Astrocyte (in vitro differentiated cells and primary cell): ENCODE measurements at regions not wholly inside any gene's neighbourhood (a gene's known extent, or its start where the extent isn't known, plus 50 kb on each side); places are given as distances from the start of the nearest gene placed in this dataset.

Source experiments
- DNase-seq: peaks from one replicate; pipeline ENCODE4 v3.0.0-alpha.2; 2010; ENCODE audit warnings: low read depth
- FAIRE-seq: peaks from 2 replicates; lab custom pipeline; 2011; peaks lifted over from hg19 to GRCh38; lab: Jason Lieb, UNC
- H2AFZ ChIP-seq: 2 replicates; pipeline ENCODE4 v1.6.0; 2012; ENCODE audit warnings: low read depth, low read length, inconsistent platforms
- H3K27ac ChIP-seq: 2 replicates; pipeline ENCODE4 v1.5.1; 2011; ENCODE audit warnings: low read depth, low read length, inconsistent platforms
- H3K27me3 ChIP-seq: 2 replicates; pipeline ENCODE4 v1.6.0; 2011; ENCODE audit warnings: low read length, inconsistent platforms; ENCODE audit not compliant: insufficient read depth
- H3K36me3 ChIP-seq: 2 replicates; pipeline ENCODE4 v1.5.1; 2011; ENCODE audit warnings: low read length, inconsistent platforms; ENCODE audit not compliant: insufficient read depth
- H3K4me1 ChIP-seq: 2 replicates; pipeline ENCODE4 v1.5.1; 2011; ENCODE audit warnings: low read length, inconsistent platforms; ENCODE audit not compliant: insufficient read depth
- H3K4me2 ChIP-seq: 2 replicates; pipeline ENCODE4 v1.6.0; 2012; ENCODE audit warnings: low read length, inconsistent platforms
- H3K4me3 ChIP-seq: 2 replicates; pipeline ENCODE4 v1.5.1; 2011; ENCODE audit warnings: low read depth, mild to moderate bottlenecking, low read length, inconsistent platforms; ENCODE audit not compliant: insufficient read depth
- H3K79me2 ChIP-seq: 2 replicates; pipeline ENCODE4 v1.6.0; 2012; ENCODE audit warnings: mild to moderate bottlenecking, low read length, inconsistent platforms; ENCODE audit not compliant: insufficient read depth
- H3K9ac ChIP-seq: 2 replicates; pipeline ENCODE4 v1.6.0; 2012; ENCODE audit warnings: mild to moderate bottlenecking, low read length, inconsistent platforms
- H3K9me3 ChIP-seq: 2 replicates; pipeline ENCODE4 v1.5.1; 2012; ENCODE audit warnings: low read depth, mild to moderate bottlenecking, low read length, inconsistent platforms; ENCODE audit not compliant: insufficient read depth
- H4K20me1 ChIP-seq: 2 replicates; pipeline ENCODE4 v1.6.0; 2012; ENCODE audit warnings: low read length, inconsistent platforms; ENCODE audit not compliant: insufficient read depth
- H3K27ac Mint-ChIP-seq: one replicate; pipeline ENCODE4 v1.8.0; 2021; ENCODE audit warnings: mild to moderate bottlenecking, mixed read lengths; ENCODE audit not compliant: unreplicated experiment
- H3K27me3 Mint-ChIP-seq: one replicate; pipeline ENCODE4 v1.8.0; 2021; ENCODE audit warnings: low read depth, mixed read lengths; ENCODE audit not compliant: unreplicated experiment
- H3K36me3 Mint-ChIP-seq: one replicate; pipeline ENCODE4 v1.8.0; 2021; ENCODE audit warnings: low read depth, mixed read lengths; ENCODE audit not compliant: unreplicated experiment
- H3K4me1 Mint-ChIP-seq: one replicate; pipeline ENCODE4 v1.8.0; 2021; ENCODE audit warnings: low read depth, mixed read lengths; ENCODE audit not compliant: unreplicated experiment
- H3K4me3 Mint-ChIP-seq: one replicate; pipeline ENCODE4 v1.8.0; 2021; ENCODE audit warnings: mild to moderate bottlenecking, moderate library complexity, mixed read lengths; ENCODE audit not compliant: unreplicated experiment
- H3K9me3 Mint-ChIP-seq: one replicate; pipeline ENCODE4 v1.8.0; 2021; ENCODE audit warnings: mild to moderate bottlenecking, mixed read lengths; ENCODE audit not compliant: unreplicated experiment
- CTCF ChIP-seq: IDR thresholded peaks from 2 replicates; pipeline ENCODE4 v1.5.1; 2011; ENCODE audit warnings: low read depth, mild to moderate bottlenecking, inconsistent platforms, low read length, moderate library complexity; ENCODE audit not compliant: insufficient read depth
- EZH2 ChIP-seq: IDR thresholded peaks from 2 replicates; pipeline ENCODE4 v1.6.1; 2012; ENCODE audit warnings: mild to moderate bottlenecking, low read length, inconsistent platforms; ENCODE audit not compliant: insufficient read depth

- TF ChIP-seq CTCF (peak; percentile 69), EZH2 (no peak)
- H3K27me3 Mint-ChIP-seq: peaks cover 4% of the 10 kb centered on the region
- no peaks in the 10 kb centered on the region for H3K4me1 ChIP-seq
- no peak overlapping the region for H3K27ac ChIP-seq
- no peak overlapping the region for H3K27ac Mint-ChIP-seq
- H3K4me3 Mint-ChIP-seq: no peak overlapping the region
- no peak overlapping the region for H2AFZ ChIP-seq
- no peaks in the 10 kb centered on the region for H3K36me3 Mint-ChIP-seq
- no peaks in the 10 kb centered on the region for H3K9me3 Mint-ChIP-seq
- peak; percentile 9 for DNase-seq
- H3K4me3 ChIP-seq: no peak overlapping the region
- H3K9ac ChIP-seq: no peak overlapping the region
- no peaks in the 10 kb centered on the region for H4K20me1 ChIP-seq
- H3K79me2 ChIP-seq: no peaks in the 10 kb centered on the region
- H3K4me2 ChIP-seq: no peak overlapping the region
- H3K27me3 ChIP-seq: no peaks in the 10 kb centered on the region
- no peaks in the 10 kb centered on the region for H3K36me3 ChIP-seq
- peaks cover 9% of the 10 kb centered on the region for H3K4me1 Mint-ChIP-seq
- no peak for FAIRE-seq
- H3K9me3 ChIP-seq: no peaks in the 10 kb centered on the region
Observed at GRCh38 chr4:22897520-22898108, 204.9 kb downstream of the GBA3 start.

- no peak overlapping the region for H3K27ac Mint-ChIP-seq
- peaks cover 4% of the 10 kb centered on the region for H3K27me3 Mint-ChIP-seq
- H2AFZ ChIP-seq: no peak overlapping the region
- no peaks in the 10 kb centered on the region for H3K4me1 Mint-ChIP-seq
- H3K4me1 ChIP-seq: no peaks in the 10 kb centered on the region
- FAIRE-seq (no peak), DNase-seq (no peak)
- H3K9me3 Mint-ChIP-seq: peaks cover 4% of the 10 kb centered on the region
- no peaks in the 10 kb centered on the region for H3K9me3 ChIP-seq
- no peaks in the 10 kb centered on the region for H3K79me2 ChIP-seq
- H4K20me1 ChIP-seq: no peaks in the 10 kb centered on the region
- H3K4me3 ChIP-seq: no peak overlapping the region
- no peak overlapping the region for H3K9ac ChIP-seq
- no peaks in the 10 kb centered on the region for H3K36me3 ChIP-seq
- no peaks in the 10 kb centered on the region for H3K27me3 ChIP-seq
- H3K4me2 ChIP-seq: no peak overlapping the region
- no peaks in the 10 kb centered on the region for H3K36me3 Mint-ChIP-seq
- H3K27ac ChIP-seq: no peak overlapping the region
- no peak overlapping the region for H3K4me3 Mint-ChIP-seq
- TF ChIP-seq EZH2 (no peak), CTCF (no peak)
Observed at GRCh38 chr4:22895482-22895881, 202.7 kb downstream of the GBA3 start.

- Mint-ChIP-seq H3K9me3 (peaks cover 3% of the 10 kb centered on the region), H3K4me1 (peaks cover under 1% of the 10 kb centered on the region), H3K27me3 (peaks cover 3% of the 10 kb centered on the region), H3K36me3 (no peaks in the 10 kb centered on the region), H3K4me3 (no peak overlapping the region), H3K27ac (no peak overlapping the region)
- Histone ChIP-seq H3K9me3 (no peaks in the 10 kb centered on the region), H2AFZ (no peak overlapping the region), H3K36me3 (no peaks in the 10 kb centered on the region), H4K20me1 (no peaks in the 10 kb centered on the region), H3K9ac (no peak overlapping the region), H3K4me2 (no peak overlapping the region), H3K27ac (no peak overlapping the region), H3K27me3 (no peaks in the 10 kb centered on the region), H3K79me2 (no peaks in the 10 kb centered on the region), H3K4me3 (no peak overlapping the region), H3K4me1 (no peaks in the 10 kb centered on the region)
- DNase-seq (no peak), FAIRE-seq (no peak)
- TF ChIP-seq EZH2: no peak
- no peak for TF ChIP-seq CTCF
Observed at GRCh38 chr4:22884157-22884556, 191.4 kb downstream of the GBA3 start.
